ENCODE measurements at regions not wholly inside any gene's neighbourhood (a gene's known extent, or its start where the extent isn't known, plus 50 kb on each side); places are given as distances from the start of the nearest gene placed in this dataset.

DNA sequence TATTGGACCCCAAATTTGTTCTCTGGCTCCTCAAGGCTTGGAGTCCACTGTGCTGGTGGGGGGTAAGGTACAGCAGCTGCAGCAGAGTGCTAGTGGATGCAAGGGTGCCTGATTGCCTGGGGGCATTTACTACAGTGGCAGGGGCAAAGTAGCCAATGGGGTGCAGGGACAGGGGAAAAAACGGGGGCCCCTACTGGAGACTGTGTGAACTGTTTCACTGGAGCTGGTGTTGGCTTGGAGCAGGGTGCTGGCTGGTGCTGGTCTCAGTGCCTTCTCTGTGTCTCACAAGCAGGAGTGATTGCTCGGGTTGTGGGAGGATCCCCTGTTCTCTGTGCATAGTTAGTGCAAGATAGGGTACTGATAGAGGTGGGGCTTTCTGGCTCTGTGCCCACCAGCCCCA, 935.9 kb downstream of the JRKL start:
- no peaks in the 10 kb centered on the region for H3K79me2 ChIP-seq (ENCODE audit: low read length)
- no peak overlapping the region for H3K4me2 ChIP-seq (ENCODE audit: low read depth, low read length, poor library complexity, severe bottlenecking)
- H3K9me3 ChIP-seq (ENCODE audit: low read length) = peaks cover 74% of the 10 kb centered on the region
- DNase-seq = no peak
- no peak overlapping the region for H3K9ac ChIP-seq (ENCODE audit: low read length)
- H2AFZ ChIP-seq (ENCODE audit: low read length) = no peak overlapping the region
- no peaks in the 10 kb centered on the region for H3K9me2 ChIP-seq (replicated peaks; ENCODE audit: insufficient read depth, low read length)
- no peak overlapping the region for H3K4me3 ChIP-seq (ENCODE audit: low read length)
- no peaks in the 10 kb centered on the region for H3K27me3 ChIP-seq (ENCODE audit: low read length)
- no peaks in the 10 kb centered on the region for H3K36me3 ChIP-seq (ENCODE audit: insufficient read depth, low read length)
- no peaks in the 10 kb centered on the region for H4K20me1 ChIP-seq (ENCODE audit: insufficient read depth, low read depth, low read length)
- no peak overlapping the region for H3K27ac ChIP-seq (ENCODE audit: low read length)
- H3K4me1 ChIP-seq (ENCODE audit: low read length) = no peaks in the 10 kb centered on the region

GRCh38 chr11:97332271-97332670, 942.5 kb downstream of the JRKL start:
- Histone ChIP-seq H3K79me2 (ENCODE audit: low read length) (no peaks in the 10 kb centered on the region), H3K36me3 (ENCODE audit: insufficient read depth, low read length) (no peaks in the 10 kb centered on the region), H3K9me3 (ENCODE audit: low read length) (peaks cover 43% of the 10 kb centered on the region), H2AFZ (ENCODE audit: low read length) (no peak overlapping the region), H3K27me3 (ENCODE audit: low read length) (no peaks in the 10 kb centered on the region), H3K4me3 (ENCODE audit: low read length) (no peak overlapping the region), H3K9ac (ENCODE audit: low read length) (no peak overlapping the region), H3K9me2 (replicated peaks; ENCODE audit: insufficient read depth, low read length) (no peaks in the 10 kb centered on the region), H3K4me1 (ENCODE audit: low read length) (no peaks in the 10 kb centered on the region), H3K4me2 (ENCODE audit: low read depth, low read length, poor library complexity, severe bottlenecking) (no peak overlapping the region), H4K20me1 (ENCODE audit: insufficient read depth, low read depth, low read length) (no peaks in the 10 kb centered on the region), H3K27ac (ENCODE audit: low read length) (no peak overlapping the region)
- DNase-seq = no peak

- Histone ChIP-seq H3K27me3 (ENCODE audit: low read length) (no peaks in the 10 kb centered on the region), H3K27ac (ENCODE audit: low read length) (no peak overlapping the region), H3K79me2 (ENCODE audit: low read length) (no peaks in the 10 kb centered on the region), H3K9ac (ENCODE audit: low read length) (no peak overlapping the region), H3K4me2 (ENCODE audit: low read depth, low read length, poor library complexity, severe bottlenecking) (no peak overlapping the region), H4K20me1 (ENCODE audit: insufficient read depth, low read depth, low read length) (no peaks in the 10 kb centered on the region), H3K9me2 (replicated peaks; ENCODE audit: insufficient read depth, low read length) (no peaks in the 10 kb centered on the region), H3K9me3 (ENCODE audit: low read length) (peaks cover 31% of the 10 kb centered on the region), H3K36me3 (ENCODE audit: insufficient read depth, low read length) (no peaks in the 10 kb centered on the region), H3K4me3 (ENCODE audit: low read length) (no peak overlapping the region), H2AFZ (ENCODE audit: low read length) (no peak overlapping the region), H3K4me1 (ENCODE audit: low read length) (no peaks in the 10 kb centered on the region)
- DNase-seq = no peak
Measured at GRCh38 chr11:97336064-97336463, 946.3 kb downstream of the JRKL start.

DNA sequence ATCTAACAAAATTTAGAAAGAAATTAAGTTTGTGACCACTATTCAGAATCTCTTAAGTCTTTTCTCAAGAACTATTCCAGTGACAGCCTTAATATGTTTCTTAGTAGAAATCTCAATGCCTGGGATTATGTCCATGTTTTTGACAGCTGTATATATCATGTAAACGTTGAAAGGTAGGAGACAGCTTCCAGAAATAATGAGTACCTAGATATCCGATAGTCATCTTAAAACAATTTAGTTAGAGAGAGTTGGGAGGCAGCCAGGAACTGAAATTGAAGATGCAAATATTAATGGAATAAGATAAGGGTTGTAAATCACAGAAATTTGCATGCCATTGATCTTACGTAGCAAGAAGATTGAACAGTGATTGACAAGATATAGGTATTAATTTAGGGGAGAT, 955.2 kb downstream of the JRKL start:
- H2AFZ ChIP-seq (ENCODE audit: low read length) = no peak overlapping the region
- no peak for DNase-seq
- no peak overlapping the region for H3K4me3 ChIP-seq (ENCODE audit: low read length)
- no peaks in the 10 kb centered on the region for H3K79me2 ChIP-seq (ENCODE audit: low read length)
- H3K9ac ChIP-seq (ENCODE audit: low read length) = no peak overlapping the region
- no peaks in the 10 kb centered on the region for H4K20me1 ChIP-seq (ENCODE audit: insufficient read depth, low read depth, low read length)
- H3K9me2 ChIP-seq (replicated peaks; ENCODE audit: insufficient read depth, low read length) = no peaks in the 10 kb centered on the region
- H3K9me3 ChIP-seq (ENCODE audit: low read length) = peaks cover 69% of the 10 kb centered on the region
- no peaks in the 10 kb centered on the region for H3K27me3 ChIP-seq (ENCODE audit: low read length)
- H3K4me2 ChIP-seq (ENCODE audit: low read depth, low read length, poor library complexity, severe bottlenecking) = no peak overlapping the region
- no peaks in the 10 kb centered on the region for H3K4me1 ChIP-seq (ENCODE audit: low read length)
- no peaks in the 10 kb centered on the region for H3K36me3 ChIP-seq (ENCODE audit: insufficient read depth, low read length)
- no peak overlapping the region for H3K27ac ChIP-seq (ENCODE audit: low read length)

- no peak for DNase-seq
- no peaks in the 10 kb centered on the region for H3K27me3 ChIP-seq (ENCODE audit: low read length)
- H3K36me3 ChIP-seq (ENCODE audit: insufficient read depth, low read length) = no peaks in the 10 kb centered on the region
- H3K4me1 ChIP-seq (ENCODE audit: low read length) = no peaks in the 10 kb centered on the region
- no peak overlapping the region for H3K27ac ChIP-seq (ENCODE audit: low read length)
- H4K20me1 ChIP-seq (ENCODE audit: insufficient read depth, low read depth, low read length) = no peaks in the 10 kb centered on the region
- H3K79me2 ChIP-seq (ENCODE audit: low read length) = no peaks in the 10 kb centered on the region
- no peak overlapping the region for H3K9ac ChIP-seq (ENCODE audit: low read length)
- peaks cover 72% of the 10 kb centered on the region for H3K9me3 ChIP-seq (ENCODE audit: low read length)
- no peak overlapping the region for H3K4me3 ChIP-seq (ENCODE audit: low read length)
- no peak overlapping the region for H3K4me2 ChIP-seq (ENCODE audit: low read depth, low read length, poor library complexity, severe bottlenecking)
- no peaks in the 10 kb centered on the region for H3K9me2 ChIP-seq (replicated peaks; ENCODE audit: insufficient read depth, low read length)
- H2AFZ ChIP-seq (ENCODE audit: low read length) = no peak overlapping the region
Measured at GRCh38 chr11:97349201-97349600, 959.4 kb downstream of the JRKL start.

GRCh38 chr11:97351939-97352338, 962.1 kb downstream of the JRKL start:
- no peak overlapping the region for H3K9ac ChIP-seq (ENCODE audit: low read length)
- no peak overlapping the region for H3K4me2 ChIP-seq (ENCODE audit: low read depth, low read length, poor library complexity, severe bottlenecking)
- DNase-seq = no peak
- no peak overlapping the region for H3K4me3 ChIP-seq (ENCODE audit: low read length)
- H3K27me3 ChIP-seq (ENCODE audit: low read length) = no peaks in the 10 kb centered on the region
- H3K9me3 ChIP-seq (ENCODE audit: low read length) = peaks cover 59% of the 10 kb centered on the region
- no peaks in the 10 kb centered on the region for H3K4me1 ChIP-seq (ENCODE audit: low read length)
- no peak overlapping the region for H2AFZ ChIP-seq (ENCODE audit: low read length)
- no peak overlapping the region for H3K27ac ChIP-seq (ENCODE audit: low read length)
- no peaks in the 10 kb centered on the region for H3K36me3 ChIP-seq (ENCODE audit: insufficient read depth, low read length)
- no peaks in the 10 kb centered on the region for H4K20me1 ChIP-seq (ENCODE audit: insufficient read depth, low read depth, low read length)
- no peaks in the 10 kb centered on the region for H3K9me2 ChIP-seq (replicated peaks; ENCODE audit: insufficient read depth, low read length)
- no peaks in the 10 kb centered on the region for H3K79me2 ChIP-seq (ENCODE audit: low read length)

- Histone ChIP-seq H3K79me2 (ENCODE audit: low read length) (no peaks in the 10 kb centered on the region), H3K27me3 (ENCODE audit: low read length) (no peaks in the 10 kb centered on the region), H3K9me3 (ENCODE audit: low read length) (peaks cover 63% of the 10 kb centered on the region), H3K27ac (ENCODE audit: low read length) (no peak overlapping the region), H3K4me2 (ENCODE audit: low read depth, low read length, poor library complexity, severe bottlenecking) (no peak overlapping the region), H4K20me1 (ENCODE audit: insufficient read depth, low read depth, low read length) (no peaks in the 10 kb centered on the region), H3K9me2 (replicated peaks; ENCODE audit: insufficient read depth, low read length) (no peaks in the 10 kb centered on the region), H3K36me3 (ENCODE audit: insufficient read depth, low read length) (no peaks in the 10 kb centered on the region), H3K9ac (ENCODE audit: low read length) (no peak overlapping the region), H3K4me1 (ENCODE audit: low read length) (no peaks in the 10 kb centered on the region), H3K4me3 (ENCODE audit: low read length) (no peak overlapping the region), H2AFZ (ENCODE audit: low read length) (no peak overlapping the region)
- DNase-seq = no peak
Measured at GRCh38 chr11:97354026-97354425, 964.2 kb downstream of the JRKL start.

- H3K27ac ChIP-seq (ENCODE audit: low read length) = no peak overlapping the region
- H4K20me1 ChIP-seq (ENCODE audit: insufficient read depth, low read depth, low read length) = no peaks in the 10 kb centered on the region
- H3K4me1 ChIP-seq (ENCODE audit: low read length) = no peaks in the 10 kb centered on the region
- no peaks in the 10 kb centered on the region for H3K79me2 ChIP-seq (ENCODE audit: low read length)
- no peak overlapping the region for H3K4me3 ChIP-seq (ENCODE audit: low read length)
- no peak overlapping the region for H3K4me2 ChIP-seq (ENCODE audit: low read depth, low read length, poor library complexity, severe bottlenecking)
- H3K9ac ChIP-seq (ENCODE audit: low read length) = no peak overlapping the region
- peaks cover 62% of the 10 kb centered on the region for H3K9me3 ChIP-seq (ENCODE audit: low read length)
- H2AFZ ChIP-seq (ENCODE audit: low read length) = no peak overlapping the region
- no peaks in the 10 kb centered on the region for H3K9me2 ChIP-seq (replicated peaks; ENCODE audit: insufficient read depth, low read length)
- DNase-seq = no peak
- H3K36me3 ChIP-seq (ENCODE audit: insufficient read depth, low read length) = no peaks in the 10 kb centered on the region
- H3K27me3 ChIP-seq (ENCODE audit: low read length) = no peaks in the 10 kb centered on the region
Measured at GRCh38 chr11:97354576-97354975, 964.8 kb downstream of the JRKL start.

DNA sequence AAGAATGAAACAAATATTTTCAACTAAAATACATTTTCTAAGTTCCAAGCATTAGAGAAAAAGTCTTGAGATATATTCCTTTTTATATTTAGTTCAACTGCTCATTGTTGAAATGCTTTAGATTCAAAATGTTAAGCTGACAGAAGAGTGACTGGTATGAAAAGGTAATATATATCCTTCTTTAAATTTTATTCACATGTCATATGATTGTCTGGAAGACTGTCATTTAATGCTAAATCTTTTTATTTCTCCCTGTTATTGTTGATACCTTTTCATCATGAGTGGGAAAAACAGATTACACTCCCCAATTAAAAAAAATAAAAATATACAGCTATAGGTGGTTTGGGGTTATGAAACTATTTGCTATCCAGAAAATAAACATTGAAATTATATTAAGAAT, 965.4 kb downstream of the JRKL start:
- no peaks in the 10 kb centered on the region for H3K27me3 ChIP-seq (ENCODE audit: low read length)
- no peaks in the 10 kb centered on the region for H3K9me2 ChIP-seq (replicated peaks; ENCODE audit: insufficient read depth, low read length)
- no peak for DNase-seq
- no peaks in the 10 kb centered on the region for H4K20me1 ChIP-seq (ENCODE audit: insufficient read depth, low read depth, low read length)
- H3K4me1 ChIP-seq (ENCODE audit: low read length) = no peaks in the 10 kb centered on the region
- H3K9me3 ChIP-seq (ENCODE audit: low read length) = peaks cover 57% of the 10 kb centered on the region
- no peaks in the 10 kb centered on the region for H3K36me3 ChIP-seq (ENCODE audit: insufficient read depth, low read length)
- H3K27ac ChIP-seq (ENCODE audit: low read length) = no peak overlapping the region
- no peak overlapping the region for H2AFZ ChIP-seq (ENCODE audit: low read length)
- H3K4me3 ChIP-seq (ENCODE audit: low read length) = no peak overlapping the region
- H3K79me2 ChIP-seq (ENCODE audit: low read length) = no peaks in the 10 kb centered on the region
- no peak overlapping the region for H3K9ac ChIP-seq (ENCODE audit: low read length)
- no peak overlapping the region for H3K4me2 ChIP-seq (ENCODE audit: low read depth, low read length, poor library complexity, severe bottlenecking)
